Left lung (tissue), 4 donors: ENCODE measurements at regions not wholly inside any gene's neighbourhood (a gene's known extent, or its start where the extent isn't known, plus 50 kb on each side); places are given as distances from the start of the nearest gene placed in this dataset.
"Not testable (repeated sequence)": the region's sequence is repeated elsewhere in the genome, so short reads cannot be mapped to it uniquely, and the experiment has no call there.

Experiments used
- ATAC-seq: fragments of 200-7000 bp; cut with Tn5 transposase; one replicate; pipeline ENCODE4 v1.9.1; 2020; ENCODE audit warnings: moderate library complexity
- DNase-seq, 4 donors: peaks; one replicate each; pipeline ENCODE4 v3.0.0-alpha.2; 2013 to 2020
- H3K27ac ChIP-seq, 2 donors: fragments of 200-600 bp; sonication (generic) in 1 of 2; one replicate each; pipeline versions ENCODE4 v1.5.0 to v1.8.0; 2020 to 2021
- H3K27me3 ChIP-seq, 2 donors: fragments of 200-600 bp; sonication (generic) in 1 of 2; one replicate each; pipeline versions ENCODE4 v1.5.0 to v1.8.0; 2020 to 2021
- H3K36me3 ChIP-seq, 2 donors: fragments of 200-600 bp; sonication (generic) in 1 of 2; one replicate each; pipeline versions ENCODE4 v1.5.0 to v1.8.0; 2020 to 2021
- H3K4me1 ChIP-seq, 2 donors: fragments of 200-600 bp; one replicate each; pipeline ENCODE4 v1.8.0; 2021
- H3K4me3 ChIP-seq, 2 donors: fragments of 200-600 bp; sonication (generic) in 1 of 2; one replicate each; pipeline versions ENCODE4 v1.5.0 to v1.8.0; 2020 to 2021; ENCODE audit warnings: mild to moderate bottlenecking in 1 of 2
- H3K9me3 ChIP-seq, 2 donors: fragments of 200-600 bp; sonication (generic) in 1 of 2; one replicate each; pipeline versions ENCODE4 v1.5.0 to v1.8.0; 2020 to 2021
- intact Hi-C, 2 donors: fragments of 100-400 bp; cut with DNase I; formaldehyde crosslinking; loops; one replicate each; pipeline versions ENCODE4 v1.11.2 to v1.14.2; 2022
- TF ChIP-seq, protein P1 (sequence below), 2 donors: fragments of 200-600 bp; sonication (generic) in 1 of 2; IDR thresholded peaks; one replicate each; pipeline versions ENCODE4 v1.5.0 to v1.8.0; 2021; ENCODE audit warnings: antibody characterized with exemption in 2 of 2
- donor health status: DM: no; HTN: yes; CAD: no.
- donor health status: DM: no; HTN: no; CAD: no.

DNA sequence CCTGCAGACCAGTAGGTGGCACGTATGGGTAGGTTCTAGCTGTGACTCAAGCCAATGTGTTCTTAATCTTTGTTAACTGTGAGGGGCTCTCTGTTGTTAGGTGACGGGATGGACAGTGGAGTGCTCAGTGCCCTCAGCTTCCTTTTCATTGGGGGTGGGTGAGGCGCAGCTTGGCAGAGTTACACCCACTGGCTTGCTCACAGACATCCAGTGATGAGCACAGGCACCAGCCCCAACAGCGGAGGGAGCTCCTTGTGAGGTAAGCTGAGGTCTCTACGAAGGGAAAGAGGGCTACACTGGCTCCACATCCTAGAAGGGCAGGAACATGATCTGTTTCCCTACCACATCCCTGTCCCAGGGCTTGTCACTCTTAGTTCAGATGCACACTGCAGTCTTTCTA, 871.3 kb downstream of the LRRIQ3 start:
- H3K4me1 ChIP-seq = no peaks in the 10 kb centered on the region
- no peak for ATAC-seq
- peaks cover 0 to 42% of the 10 kb centered on the region in 2 donors for H3K9me3 ChIP-seq
- no peaks in the 10 kb centered on the region for H3K36me3 ChIP-seq
- TF ChIP-seq, protein P1, sequence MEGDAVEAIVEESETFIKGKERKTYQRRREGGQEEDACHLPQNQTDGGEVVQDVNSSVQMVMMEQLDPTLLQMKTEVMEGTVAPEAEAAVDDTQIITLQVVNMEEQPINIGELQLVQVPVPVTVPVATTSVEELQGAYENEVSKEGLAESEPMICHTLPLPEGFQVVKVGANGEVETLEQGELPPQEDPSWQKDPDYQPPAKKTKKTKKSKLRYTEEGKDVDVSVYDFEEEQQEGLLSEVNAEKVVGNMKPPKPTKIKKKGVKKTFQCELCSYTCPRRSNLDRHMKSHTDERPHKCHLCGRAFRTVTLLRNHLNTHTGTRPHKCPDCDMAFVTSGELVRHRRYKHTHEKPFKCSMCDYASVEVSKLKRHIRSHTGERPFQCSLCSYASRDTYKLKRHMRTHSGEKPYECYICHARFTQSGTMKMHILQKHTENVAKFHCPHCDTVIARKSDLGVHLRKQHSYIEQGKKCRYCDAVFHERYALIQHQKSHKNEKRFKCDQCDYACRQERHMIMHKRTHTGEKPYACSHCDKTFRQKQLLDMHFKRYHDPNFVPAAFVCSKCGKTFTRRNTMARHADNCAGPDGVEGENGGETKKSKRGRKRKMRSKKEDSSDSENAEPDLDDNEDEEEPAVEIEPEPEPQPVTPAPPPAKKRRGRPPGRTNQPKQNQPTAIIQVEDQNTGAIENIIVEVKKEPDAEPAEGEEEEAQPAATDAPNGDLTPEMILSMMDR (IDR thresholded peaks at IDR 0.05) = no peak
- no peak overlapping the region for H3K27ac ChIP-seq
- peak in 1 of 4 donors; percentile 37 for DNase-seq
- H3K27me3 ChIP-seq = no peaks in the 10 kb centered on the region
- H3K4me3 ChIP-seq = no peak overlapping the region
- intact Hi-C loops = no loop called here

DNA sequence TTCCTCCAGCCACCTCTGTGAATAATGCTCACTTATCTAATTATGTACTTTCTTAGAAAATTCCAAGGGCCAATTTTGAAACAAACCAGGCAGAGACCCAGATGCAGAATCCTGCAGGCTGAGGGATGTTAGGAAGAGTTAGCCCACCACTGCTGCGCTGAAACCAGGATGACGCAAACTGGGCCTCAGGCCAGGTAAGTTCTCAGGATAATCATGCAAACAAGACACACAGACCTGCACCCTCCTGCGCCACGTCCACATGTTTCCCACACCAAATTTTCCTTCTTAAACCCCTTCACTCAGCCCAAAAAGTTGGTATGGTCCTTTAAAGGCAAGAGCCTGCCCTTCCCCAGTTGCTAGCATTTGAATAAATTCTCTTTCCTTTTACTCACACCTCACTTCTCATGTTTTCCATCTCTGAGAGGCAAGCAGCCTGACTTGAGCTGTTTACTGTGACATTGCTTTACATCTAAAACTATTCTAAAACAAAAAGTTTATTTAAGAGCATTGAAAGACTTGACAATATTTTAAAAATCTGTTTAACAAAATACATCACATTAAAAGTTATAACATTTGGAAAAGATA, 887.1 kb downstream of the LRRIQ3 start:
- peak in 1 of 4 donors; percentile 16 for DNase-seq
- Histone ChIP-seq H3K9me3 (no peaks in the 10 kb centered on the region), H3K4me1 (no peaks in the 10 kb centered on the region), H3K27me3 (no peaks in the 10 kb centered on the region), H3K4me3 (no peak overlapping the region), H3K36me3 (no peaks in the 10 kb centered on the region), H3K27ac (no peak overlapping the region)
- intact Hi-C loops = no loop called here
- no peak for ATAC-seq
- TF ChIP-seq, protein P1 (IDR thresholded peaks at IDR 0.05) = no peak

DNA sequence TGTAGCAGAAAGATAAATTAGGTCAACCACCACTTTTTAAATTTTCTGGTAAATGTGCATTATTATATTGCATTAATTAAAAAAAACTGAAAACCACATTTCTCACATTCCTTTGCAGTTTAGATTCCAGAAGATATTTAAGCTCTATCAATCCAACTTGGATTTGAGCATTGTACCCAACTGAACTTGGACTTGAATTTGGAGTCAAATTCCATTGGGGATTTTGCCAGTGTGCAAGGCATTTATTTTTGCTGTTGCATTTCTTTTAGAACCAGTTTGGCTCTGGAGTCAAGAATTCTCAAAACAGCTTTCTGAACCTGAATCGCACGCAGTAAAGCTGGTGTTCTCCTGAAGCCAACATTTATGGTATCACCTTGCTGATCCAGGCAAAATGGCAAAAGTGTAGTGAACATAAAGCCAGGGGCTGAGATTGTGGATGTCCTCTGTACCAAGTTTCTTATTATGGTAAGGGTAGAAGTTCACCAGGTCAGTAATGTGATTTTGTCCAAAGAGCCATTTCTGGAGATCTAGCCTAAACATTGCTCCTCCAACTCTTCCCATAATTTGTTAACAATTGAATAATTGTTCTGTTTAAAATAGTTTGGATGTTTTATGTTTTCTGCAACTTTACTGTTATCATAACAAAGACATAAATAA, 890.9 kb downstream of the LRRIQ3 start:
- H3K36me3 ChIP-seq = no peaks in the 10 kb centered on the region
- H3K4me3 ChIP-seq = no peak overlapping the region
- no peak overlapping the region for H3K27ac ChIP-seq
- ATAC-seq (no peak), DNase-seq (no peak)
- intact Hi-C loops = no loop called here
- H3K9me3 ChIP-seq = peaks cover 0 to 3% of the 10 kb centered on the region in 2 donors
- H3K4me1 ChIP-seq = no peaks in the 10 kb centered on the region
- TF ChIP-seq, protein P1 (IDR thresholded peaks at IDR 0.05) = no peak
- no peaks in the 10 kb centered on the region for H3K27me3 ChIP-seq

DNA sequence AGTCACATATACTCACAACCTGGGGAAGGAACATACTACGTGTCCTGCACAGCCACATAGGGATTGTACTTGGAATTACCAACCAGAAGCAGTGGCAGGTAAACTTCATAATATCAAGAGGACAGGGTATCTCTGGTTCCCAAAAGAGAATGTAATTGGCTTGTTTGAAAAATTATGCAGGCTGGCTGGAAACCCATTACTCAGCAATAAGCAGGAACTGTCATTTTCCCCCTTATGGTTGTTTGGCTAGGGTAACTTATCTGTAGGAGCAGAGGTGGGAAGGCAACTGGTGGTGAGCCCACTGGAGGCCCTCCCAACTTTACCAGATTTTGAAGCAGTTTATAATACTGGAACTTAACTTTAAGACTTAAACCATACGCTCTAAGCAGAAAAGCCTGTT, 924.1 kb downstream of the LRRIQ3 start:
- H3K36me3 ChIP-seq = no peaks in the 10 kb centered on the region
- H3K4me1 ChIP-seq = no peaks in the 10 kb centered on the region
- no peak overlapping the region for H3K27ac ChIP-seq
- DNase-seq (no peak), ATAC-seq (no peak)
- intact Hi-C loops = no loop called here
- TF ChIP-seq, protein P1 (IDR thresholded peaks at IDR 0.05) = no peak
- H3K9me3 ChIP-seq = peaks cover 0 to 24% of the 10 kb centered on the region in 2 donors
- no peaks in the 10 kb centered on the region for H3K27me3 ChIP-seq
- H3K4me3 ChIP-seq = no peak overlapping the region

DNA sequence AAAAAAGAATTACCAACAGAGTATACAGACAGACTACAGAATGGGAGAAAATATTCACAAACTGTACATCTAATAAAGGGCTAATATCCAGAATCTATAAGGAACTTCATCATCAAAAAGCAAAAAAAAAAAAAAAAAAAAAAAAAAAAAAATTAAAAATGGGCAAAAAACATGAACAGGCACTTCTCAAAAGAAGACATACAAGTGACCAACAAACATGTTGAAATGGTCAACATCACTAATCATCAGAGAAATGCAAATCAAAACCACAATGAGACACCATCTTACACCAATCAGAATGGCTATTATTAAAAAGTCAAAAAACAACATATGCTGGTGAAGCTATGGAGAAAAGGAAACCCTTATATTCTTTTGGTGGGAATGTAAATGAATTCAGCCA, 952.8 kb downstream of the LRRIQ3 start:
- ATAC-seq, H3K36me3 ChIP-seq, intact Hi-C loops, H3K4me1 ChIP-seq, H3K27ac ChIP-seq, H3K4me3 ChIP-seq, DNase-seq, H3K27me3 ChIP-seq: not testable (repeated sequence)
- H3K9me3 ChIP-seq = peaks cover 0 to 53% of the 10 kb centered on the region in 2 donors
